ENCODE measurements at regions not wholly inside any gene's neighbourhood (a gene's known extent, or its start where the extent isn't known, plus 50 kb on each side); places are given as distances from the start of the nearest gene placed in this dataset.

- Histone ChIP-seq H3K4me2 (ENCODE audit: low read length) (no peak overlapping the region), H3K9me3 (ENCODE audit: low read length) (no peaks in the 10 kb centered on the region), H3K9ac (ENCODE audit: low read length) (no peak overlapping the region), H3K4me3 (ENCODE audit: low read depth, low read length, poor library complexity, severe bottlenecking) (no peak overlapping the region), H3K9me2 (ENCODE audit: low read depth, low read length) (no peaks in the 10 kb centered on the region), H3K36me3 (ENCODE audit: insufficient read depth, low read length) (no peaks in the 10 kb centered on the region), H3F3A (ENCODE audit: insufficient read depth, low read length) (no peaks in the 10 kb centered on the region), H4K20me1 (ENCODE audit: insufficient read depth, low read length) (no peaks in the 10 kb centered on the region), H3K79me2 (ENCODE audit: insufficient read depth, low read length) (no peaks in the 10 kb centered on the region), H3K4me1 (ENCODE audit: insufficient read depth, low read length, severe bottlenecking) (no peaks in the 10 kb centered on the region), H3K27ac (ENCODE audit: low read depth, low read length, poor library complexity, severe bottlenecking) (no peak overlapping the region), H3K27me3 (ENCODE audit: insufficient read depth, low read length) (no peaks in the 10 kb centered on the region), H2AFZ (ENCODE audit: low read length) (no peak overlapping the region)
- no peak for TF ChIP-seq CTCF (IDR thresholded peaks at IDR 0.05; ENCODE audit: low read length)
- no peak for TF ChIP-seq EZH2 (IDR thresholded peaks at IDR 0.05; ENCODE audit: borderline replicate concordance, low read length)
Observed at GRCh38 chr4:24279469-24279868, 304.9 kb downstream of the DHX15 start.

GRCh38 chr4:24278693-24279092, 305.7 kb downstream of the DHX15 start:
- Histone ChIP-seq H3K9me3 (ENCODE audit: low read length) (no peaks in the 10 kb centered on the region), H3K4me1 (ENCODE audit: insufficient read depth, low read length, severe bottlenecking) (no peaks in the 10 kb centered on the region), H3K4me3 (ENCODE audit: low read depth, low read length, poor library complexity, severe bottlenecking) (no peak overlapping the region), H3F3A (ENCODE audit: insufficient read depth, low read length) (no peaks in the 10 kb centered on the region), H3K27ac (ENCODE audit: low read depth, low read length, poor library complexity, severe bottlenecking) (no peak overlapping the region), H2AFZ (ENCODE audit: low read length) (no peak overlapping the region), H3K36me3 (ENCODE audit: insufficient read depth, low read length) (no peaks in the 10 kb centered on the region), H3K9me2 (ENCODE audit: low read depth, low read length) (no peaks in the 10 kb centered on the region), H4K20me1 (ENCODE audit: insufficient read depth, low read length) (no peaks in the 10 kb centered on the region), H3K27me3 (ENCODE audit: insufficient read depth, low read length) (no peaks in the 10 kb centered on the region), H3K79me2 (ENCODE audit: insufficient read depth, low read length) (no peaks in the 10 kb centered on the region), H3K9ac (ENCODE audit: low read length) (no peak overlapping the region), H3K4me2 (ENCODE audit: low read length) (no peak overlapping the region)
- TF ChIP-seq CTCF (IDR thresholded peaks at IDR 0.05; ENCODE audit: low read length) (no peak), EZH2 (IDR thresholded peaks at IDR 0.05; ENCODE audit: borderline replicate concordance, low read length) (no peak)

GRCh38 chr4:24274381-24274941, 309.9 kb downstream of the DHX15 start:
- Histone ChIP-seq H3K4me1 (ENCODE audit: insufficient read depth, low read length, severe bottlenecking) (no peaks in the 10 kb centered on the region), H3K36me3 (ENCODE audit: insufficient read depth, low read length) (no peaks in the 10 kb centered on the region), H3F3A (ENCODE audit: insufficient read depth, low read length) (no peaks in the 10 kb centered on the region), H3K27ac (ENCODE audit: low read depth, low read length, poor library complexity, severe bottlenecking) (no peak overlapping the region), H3K9me2 (ENCODE audit: low read depth, low read length) (no peaks in the 10 kb centered on the region), H3K4me3 (ENCODE audit: low read depth, low read length, poor library complexity, severe bottlenecking) (no peak overlapping the region), H3K9me3 (ENCODE audit: low read length) (no peaks in the 10 kb centered on the region), H2AFZ (ENCODE audit: low read length) (no peak overlapping the region), H3K79me2 (ENCODE audit: insufficient read depth, low read length) (no peaks in the 10 kb centered on the region), H4K20me1 (ENCODE audit: insufficient read depth, low read length) (no peaks in the 10 kb centered on the region), H3K9ac (ENCODE audit: low read length) (no peak overlapping the region), H3K27me3 (ENCODE audit: insufficient read depth, low read length) (no peaks in the 10 kb centered on the region), H3K4me2 (ENCODE audit: low read length) (no peak overlapping the region)
- no peak for TF ChIP-seq CTCF (IDR thresholded peaks at IDR 0.05; ENCODE audit: low read length)
- no peak for TF ChIP-seq EZH2 (IDR thresholded peaks at IDR 0.05; ENCODE audit: borderline replicate concordance, low read length)

All from OCI-LY1 (cell line).